Adrenal gland (tissue), 5 donors: ENCODE measurements at regions not wholly inside any gene's neighbourhood (a gene's known extent, or its start where the extent isn't known, plus 50 kb on each side); places are given as distances from the start of the nearest gene placed in this dataset.

Source experiments
- POLR2A ChIP-seq, 2 donors: fragments of 450-650 bp; IDR thresholded peaks; one replicate each; pipeline ENCODE4 v1.6.1; 2017; ENCODE audit warnings: antibody characterized with exemption in 2 of 2, mild to moderate bottlenecking in 2 of 2, moderate library complexity in 1 of 2
- TF ChIP-seq, protein P1 (sequence below), 6 experiments: fragments of 450-650 bp in 4 of 6; fragments of 200-600 bp in 2 of 6; sonication (generic) in 1 of 6; IDR thresholded peaks; 1 replicate in 5 of 6; 2 replicates in 1 of 6; pipeline versions ENCODE4 v1.5.1 to v1.8.0; 2016 to 2021; ENCODE audit warnings: antibody characterized with exemption in 6 of 6, mild to moderate bottlenecking in 2 of 6, moderate library complexity in 1 of 6
- donor health status: DM: no; HTN: no; CAD: no.

DNA sequence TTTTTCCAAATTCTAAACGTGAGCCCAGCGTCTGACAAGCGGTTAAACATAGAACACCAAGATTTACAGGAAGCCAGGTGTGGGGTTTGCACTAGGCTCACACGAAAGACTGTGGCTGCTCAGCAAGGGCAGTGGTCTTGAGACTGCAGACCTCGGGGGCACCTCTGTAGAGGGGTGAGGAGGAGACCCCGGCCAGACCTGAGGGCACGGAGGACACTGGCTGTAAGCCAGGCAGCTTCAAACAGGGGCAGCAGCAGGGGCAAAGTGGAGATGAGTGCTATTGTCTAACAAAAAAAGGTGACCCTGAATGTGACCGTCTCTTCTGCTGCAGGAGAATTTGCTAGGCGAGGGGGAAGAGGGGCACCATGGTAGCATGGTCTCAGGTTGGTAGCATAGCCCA lies 140.3 kb downstream of the CYP26B1 start:
- no peak for TF ChIP-seq POLR2A (IDR thresholded peaks at IDR 0.05)
- TF ChIP-seq, protein P1, sequence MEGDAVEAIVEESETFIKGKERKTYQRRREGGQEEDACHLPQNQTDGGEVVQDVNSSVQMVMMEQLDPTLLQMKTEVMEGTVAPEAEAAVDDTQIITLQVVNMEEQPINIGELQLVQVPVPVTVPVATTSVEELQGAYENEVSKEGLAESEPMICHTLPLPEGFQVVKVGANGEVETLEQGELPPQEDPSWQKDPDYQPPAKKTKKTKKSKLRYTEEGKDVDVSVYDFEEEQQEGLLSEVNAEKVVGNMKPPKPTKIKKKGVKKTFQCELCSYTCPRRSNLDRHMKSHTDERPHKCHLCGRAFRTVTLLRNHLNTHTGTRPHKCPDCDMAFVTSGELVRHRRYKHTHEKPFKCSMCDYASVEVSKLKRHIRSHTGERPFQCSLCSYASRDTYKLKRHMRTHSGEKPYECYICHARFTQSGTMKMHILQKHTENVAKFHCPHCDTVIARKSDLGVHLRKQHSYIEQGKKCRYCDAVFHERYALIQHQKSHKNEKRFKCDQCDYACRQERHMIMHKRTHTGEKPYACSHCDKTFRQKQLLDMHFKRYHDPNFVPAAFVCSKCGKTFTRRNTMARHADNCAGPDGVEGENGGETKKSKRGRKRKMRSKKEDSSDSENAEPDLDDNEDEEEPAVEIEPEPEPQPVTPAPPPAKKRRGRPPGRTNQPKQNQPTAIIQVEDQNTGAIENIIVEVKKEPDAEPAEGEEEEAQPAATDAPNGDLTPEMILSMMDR (IDR thresholded peaks at IDR 0.05): no peak
